Neutrophil (primary cell): ENCODE measurements at regions not wholly inside any gene's neighbourhood (a gene's known extent, or its start where the extent isn't known, plus 50 kb on each side); places are given as distances from the start of the nearest gene placed in this dataset.

Experiments used
- H3K27ac ChIP-seq: fragments of 200-600 bp; sonication (generic); 2 replicates; pipeline ENCODE4 v1.5.1; 2016; ENCODE audit warnings: mild to moderate bottlenecking, moderate library complexity
- H3K27me3 ChIP-seq: fragments of 200-600 bp; sonication (generic); 2 replicates; pipeline ENCODE4 v1.6.0; 2016; ENCODE audit warnings: mild to moderate bottlenecking
- H3K36me3 ChIP-seq: fragments of 200-600 bp; sonication (generic); 2 replicates; pipeline ENCODE4 v1.5.1; 2017
- H3K4me1 ChIP-seq, 2 experiments: fragments of 200-600 bp in 1 of 2; sonication (generic) in 1 of 2; 1 replicate in 1 of 2; 2 replicates in 1 of 2; pipeline versions ENCODE4 v1.5.1 to v1.6.1; 2013 to 2016; ENCODE audit warnings: low read depth in 1 of 2, low read length in 1 of 2, mild to moderate bottlenecking in 1 of 2, moderate library complexity in 1 of 2; ENCODE audit not compliant: control insufficient read depth in 1 of 2, insufficient read depth in 1 of 2
- H3K4me3 ChIP-seq, 2 experiments: fragments of 200-600 bp in 1 of 2; sonication (generic) in 1 of 2; 1 replicate in 1 of 2; 2 replicates in 1 of 2; pipeline ENCODE4 v1.5.1; 2013 to 2016; ENCODE audit warnings: low read depth in 1 of 2, low read length in 1 of 2, mild to moderate bottlenecking in 1 of 2, moderate library complexity in 1 of 2
- H3K9me3 ChIP-seq: fragments of 200-600 bp; sonication (generic); 2 replicates; pipeline ENCODE4 v1.5.1; 2016
- TF ChIP-seq, protein P1 (sequence below): fragments of 200-600 bp; sonication (generic); IDR thresholded peaks from 2 replicates; pipeline ENCODE4 v1.5.1; 2016; ENCODE audit warnings: antibody characterized with exemption

DNA sequence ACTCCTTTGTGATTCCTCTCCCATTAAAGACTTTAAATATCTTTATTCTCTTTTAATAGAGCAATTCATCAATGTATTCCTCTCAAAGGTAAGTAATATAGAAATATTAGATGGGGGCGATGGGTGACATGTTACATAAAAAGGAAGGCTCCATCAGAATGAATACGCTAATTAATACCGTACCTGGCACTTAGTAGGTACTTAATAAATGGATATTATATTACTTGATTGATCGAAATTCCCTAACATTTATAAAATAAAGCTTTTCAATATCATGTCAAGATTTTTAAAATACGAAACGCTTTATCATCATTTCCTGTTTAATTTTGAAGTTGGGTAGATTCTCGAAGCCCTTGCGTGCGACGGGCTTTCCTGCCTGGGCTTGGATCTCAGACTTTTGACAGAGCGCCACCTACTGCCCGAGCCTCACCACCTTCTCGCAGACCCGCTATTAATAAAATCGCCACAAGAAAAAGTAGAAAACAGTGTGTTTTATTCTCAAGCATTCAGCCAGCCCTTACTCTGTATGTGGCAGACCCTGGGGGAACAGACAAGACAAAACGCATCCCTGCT is 99.4 kb downstream of the C5orf15 start:
- H3K4me1 ChIP-seq = no peaks in the 10 kb centered on the region
- TF ChIP-seq, protein P1, sequence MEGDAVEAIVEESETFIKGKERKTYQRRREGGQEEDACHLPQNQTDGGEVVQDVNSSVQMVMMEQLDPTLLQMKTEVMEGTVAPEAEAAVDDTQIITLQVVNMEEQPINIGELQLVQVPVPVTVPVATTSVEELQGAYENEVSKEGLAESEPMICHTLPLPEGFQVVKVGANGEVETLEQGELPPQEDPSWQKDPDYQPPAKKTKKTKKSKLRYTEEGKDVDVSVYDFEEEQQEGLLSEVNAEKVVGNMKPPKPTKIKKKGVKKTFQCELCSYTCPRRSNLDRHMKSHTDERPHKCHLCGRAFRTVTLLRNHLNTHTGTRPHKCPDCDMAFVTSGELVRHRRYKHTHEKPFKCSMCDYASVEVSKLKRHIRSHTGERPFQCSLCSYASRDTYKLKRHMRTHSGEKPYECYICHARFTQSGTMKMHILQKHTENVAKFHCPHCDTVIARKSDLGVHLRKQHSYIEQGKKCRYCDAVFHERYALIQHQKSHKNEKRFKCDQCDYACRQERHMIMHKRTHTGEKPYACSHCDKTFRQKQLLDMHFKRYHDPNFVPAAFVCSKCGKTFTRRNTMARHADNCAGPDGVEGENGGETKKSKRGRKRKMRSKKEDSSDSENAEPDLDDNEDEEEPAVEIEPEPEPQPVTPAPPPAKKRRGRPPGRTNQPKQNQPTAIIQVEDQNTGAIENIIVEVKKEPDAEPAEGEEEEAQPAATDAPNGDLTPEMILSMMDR = no peak
- H3K27me3 ChIP-seq = peaks cover 37% of the 10 kb centered on the region
- H3K27ac ChIP-seq = no peak overlapping the region
- no peaks in the 10 kb centered on the region for H3K9me3 ChIP-seq
- H3K36me3 ChIP-seq = no peaks in the 10 kb centered on the region
- H3K4me3 ChIP-seq = no peak overlapping the region

GRCh38 chr5:133867851-133868545 is 100.4 kb downstream of the C5orf15 start:
- Histone ChIP-seq H3K36me3 (no peaks in the 10 kb centered on the region), H3K9me3 (no peaks in the 10 kb centered on the region), H3K27me3 (peaks cover 28% of the 10 kb centered on the region), H3K4me1 (no peaks in the 10 kb centered on the region), H3K4me3 (no peak overlapping the region), H3K27ac (no peak overlapping the region)
- TF ChIP-seq, protein P1 = no peak

- Histone ChIP-seq H3K9me3 (no peaks in the 10 kb centered on the region), H3K36me3 (no peaks in the 10 kb centered on the region), H3K27me3 (peaks cover 25% of the 10 kb centered on the region), H3K4me3 (no peak overlapping the region), H3K4me1 (no peaks in the 10 kb centered on the region), H3K27ac (no peak overlapping the region)
- TF ChIP-seq, protein P1 = no peak
Measured at GRCh38 chr5:133867341-133867740, 101.1 kb downstream of the C5orf15 start.

GRCh38 chr5:133866903-133867245 is 101.6 kb downstream of the C5orf15 start:
- Histone ChIP-seq H3K9me3 (no peaks in the 10 kb centered on the region), H3K27me3 (peaks cover 25% of the 10 kb centered on the region), H3K36me3 (no peaks in the 10 kb centered on the region), H3K4me3 (no peak overlapping the region), H3K27ac (no peak overlapping the region), H3K4me1 (no peaks in the 10 kb centered on the region)
- TF ChIP-seq, protein P1 = no peak

GRCh38 chr5:133866160-133866902 is 102.1 kb downstream of the C5orf15 start:
- TF ChIP-seq, protein P1 = no peak
- Histone ChIP-seq H3K27ac (no peak overlapping the region), H3K36me3 (no peaks in the 10 kb centered on the region), H3K4me3 (no peak overlapping the region), H3K27me3 (peaks cover 21% of the 10 kb centered on the region), H3K4me1 (no peaks in the 10 kb centered on the region), H3K9me3 (no peaks in the 10 kb centered on the region)
